GM19238 (cell line): ENCODE measurements at regions not wholly inside any gene's neighbourhood (a gene's known extent, or its start where the extent isn't known, plus 50 kb on each side); places are given as distances from the start of the nearest gene placed in this dataset.
"Not testable (repeated sequence)": the region's sequence is repeated elsewhere in the genome, so short reads cannot be mapped to it uniquely, and the experiment has no call there.

Experiments
- DNase-seq: peaks from one replicate; pipeline ENCODE4 v3.0.0; 2011; ENCODE audit warnings: low spot score; ENCODE audit not compliant: insufficient read length

- DNase-seq: no peak
Measured at GRCh38 chr9:29312327-29312726, 1739.0 kb upstream of the C9orf72 start.

- DNase-seq: no peak
Measured at GRCh38 chr9:29319736-29320513, 1746.6 kb upstream of the C9orf72 start.

GRCh38 chr9:29322240-29322639, 1749.0 kb upstream of the C9orf72 start:
- DNase-seq: no peak

GRCh38 chr9:29325894-29326293, 1752.6 kb upstream of the C9orf72 start:
- DNase-seq: no peak

- DNase-seq: no peak
Measured at GRCh38 chr9:29332789-29333188, 1759.5 kb upstream of the C9orf72 start.

GRCh38 chr9:29336281-29336680, 1763.0 kb upstream of the C9orf72 start:
- no peak for DNase-seq

- no peak for DNase-seq
Measured at GRCh38 chr9:29339387-29339786, 1766.1 kb upstream of the C9orf72 start.

- no peak for DNase-seq
Measured at GRCh38 chr9:29348999-29349398, 1775.7 kb upstream of the C9orf72 start.

GRCh38 chr9:29389421-29389820, 1816.1 kb upstream of the C9orf72 start:
- no peak for DNase-seq

GRCh38 chr9:29390859-29391258, 1817.6 kb upstream of the C9orf72 start:
- no peak for DNase-seq

- DNase-seq: no peak
Measured at GRCh38 chr9:29393064-29393463, 1819.8 kb upstream of the C9orf72 start.

- no peak for DNase-seq
Measured at GRCh38 chr9:29394855-29395254, 1821.6 kb upstream of the C9orf72 start.

- DNase-seq: no peak
Measured at GRCh38 chr9:29397148-29397547, 1823.9 kb upstream of the C9orf72 start.

GRCh38 chr9:29416204-29416603, 1842.9 kb upstream of the C9orf72 start:
- DNase-seq: no peak

GRCh38 chr9:29422438-29422837, 1849.2 kb upstream of the C9orf72 start:
- no peak for DNase-seq

GRCh38 chr9:29432191-29432590, 1858.9 kb upstream of the C9orf72 start:
- DNase-seq: no peak

- DNase-seq: not testable (repeated sequence)
Measured at GRCh38 chr9:29432656-29433055, 1859.4 kb upstream of the C9orf72 start.

- DNase-seq: no peak
Measured at GRCh38 chr9:29435368-29435767, 1862.1 kb upstream of the C9orf72 start.

GRCh38 chr9:29437526-29437925, 1864.2 kb upstream of the C9orf72 start:
- DNase-seq: no peak

- DNase-seq: no peak
Measured at GRCh38 chr9:29439961-29440360, 1866.7 kb upstream of the C9orf72 start.

- DNase-seq: no peak
Measured at GRCh38 chr9:29440449-29440848, 1867.2 kb upstream of the C9orf72 start.

GRCh38 chr9:29445751-29446150, 1872.5 kb upstream of the C9orf72 start:
- DNase-seq: no peak

- no peak for DNase-seq
Measured at GRCh38 chr9:29449306-29449705, 1876.0 kb upstream of the C9orf72 start.
